ENCODE measurements at regions not wholly inside any gene's neighbourhood (a gene's known extent, or its start where the extent isn't known, plus 50 kb on each side); places are given as distances from the start of the nearest gene placed in this dataset.
"Not testable (repeated sequence)": the region's sequence is repeated elsewhere in the genome, so short reads cannot be mapped to it uniquely, and the experiment has no call there.

- DNase-seq: no peak
Measured at GRCh38 chr7:19533266-19533665, 175.6 kb downstream of the POLR1F start.

- no peak for DNase-seq
Measured at GRCh38 chr7:19530852-19531251, 178.0 kb downstream of the POLR1F start.

DNA sequence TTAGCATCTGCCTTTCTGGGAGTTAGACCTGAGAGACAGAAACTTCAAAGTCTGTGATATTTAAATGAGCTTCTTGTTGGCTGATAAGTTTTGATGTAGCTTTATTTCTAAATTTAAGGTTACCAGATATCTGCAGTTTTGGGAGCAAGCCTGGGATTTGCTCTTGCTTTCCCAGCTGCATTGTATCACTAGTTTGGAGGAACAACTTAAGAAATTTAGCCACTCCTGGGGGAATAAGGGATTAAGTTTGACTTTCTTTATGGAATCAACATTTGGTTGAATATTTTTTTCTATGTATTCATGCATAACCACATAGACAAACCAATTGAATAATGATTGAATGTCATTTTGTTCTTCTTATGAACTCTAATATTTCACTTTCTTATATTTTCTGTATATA lies 178.6 kb downstream of the POLR1F start:
- no peak for DNase-seq

- no peak for DNase-seq
Measured at GRCh38 chr7:19526639-19527038, 182.2 kb downstream of the POLR1F start.

DNA sequence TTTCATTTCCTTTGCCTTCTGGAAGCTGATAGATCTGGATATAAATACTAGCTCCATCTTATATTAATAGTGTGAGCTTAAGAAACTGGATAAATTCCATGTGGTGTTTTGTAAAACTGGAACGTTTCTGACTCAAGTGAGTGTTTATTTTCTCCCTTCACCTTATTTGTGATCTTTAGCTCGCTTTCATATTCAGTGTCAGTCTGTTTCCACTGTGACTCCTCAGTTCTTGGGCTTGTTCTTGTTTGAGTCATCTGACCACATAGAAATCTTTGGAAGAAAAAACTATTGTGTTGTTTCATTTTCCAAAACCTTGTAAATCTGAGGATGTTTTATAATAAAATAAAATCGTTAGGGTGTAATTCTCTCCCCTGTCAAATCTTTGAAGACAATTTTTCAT lies 186.4 kb downstream of the POLR1F start:
- no peak for DNase-seq

DNA sequence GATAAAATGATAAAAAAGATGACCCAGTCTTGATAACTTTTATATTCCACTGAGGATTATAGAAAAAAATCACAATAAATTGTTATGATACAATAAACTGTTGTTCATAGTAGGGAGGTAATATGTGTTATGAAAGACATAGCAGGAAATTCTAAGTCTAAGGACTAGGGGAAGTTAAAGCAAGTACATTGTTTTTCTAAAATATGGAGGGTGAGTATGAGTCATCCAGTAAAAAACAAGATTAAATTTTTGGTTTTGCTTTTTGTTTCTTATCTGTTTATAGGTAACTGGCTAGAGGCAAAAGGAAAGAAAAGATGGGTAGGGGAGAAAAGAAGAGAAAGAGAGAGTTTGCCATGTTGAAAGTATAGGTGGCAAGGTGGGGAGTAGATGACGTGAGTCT lies 188.4 kb downstream of the POLR1F start:
- no peak for DNase-seq

DNA sequence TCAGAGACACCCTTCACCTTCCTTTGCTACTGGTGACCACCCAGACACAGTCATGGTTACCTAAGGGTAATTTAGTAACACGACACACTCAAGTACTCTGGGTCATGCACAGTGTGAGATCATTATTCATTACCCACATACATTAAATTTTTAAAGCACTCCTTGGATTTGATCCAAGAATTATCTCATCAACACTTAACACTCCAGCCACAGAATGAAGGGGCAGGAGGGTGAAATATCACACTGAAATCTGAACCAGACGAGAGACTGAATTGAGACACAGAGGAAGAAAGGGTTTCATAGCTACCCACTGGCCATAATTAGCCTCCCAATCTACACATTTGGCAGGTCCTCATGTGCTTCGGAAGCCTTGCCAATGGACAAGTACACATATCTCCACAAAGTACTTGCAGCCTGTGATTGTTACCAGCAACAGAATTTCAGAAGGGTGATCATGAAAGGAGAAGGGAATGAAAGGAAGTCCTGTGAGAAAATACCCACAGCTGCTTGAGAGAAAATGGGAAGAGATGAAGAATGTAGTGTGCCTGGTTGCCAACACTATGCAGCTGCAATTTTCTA lies 189.3 kb downstream of the POLR1F start:
- no peak for DNase-seq

DNA sequence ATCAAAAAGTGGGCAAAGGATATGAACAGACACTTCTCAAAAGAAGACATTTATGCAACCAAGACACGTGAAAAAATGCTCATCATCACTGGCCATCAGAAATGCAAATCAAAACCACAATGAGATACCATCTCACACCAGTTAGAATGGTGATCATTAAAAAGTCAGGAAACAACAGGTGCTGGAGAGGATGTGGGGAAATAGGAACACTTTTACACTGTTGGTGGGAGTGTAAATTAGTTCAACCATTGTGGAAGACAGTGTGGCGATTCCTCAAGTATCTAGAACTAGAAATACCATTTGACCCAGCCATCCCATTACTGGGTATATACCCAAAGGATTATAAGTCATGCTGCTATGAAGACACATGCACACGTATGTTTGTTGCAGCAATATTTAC lies 191.3 kb downstream of the POLR1F start:
- DNase-seq: not testable (repeated sequence)

GRCh38 chr7:19508821-19509220 lies 200.0 kb downstream of the POLR1F start:
- no peak for DNase-seq

DNA sequence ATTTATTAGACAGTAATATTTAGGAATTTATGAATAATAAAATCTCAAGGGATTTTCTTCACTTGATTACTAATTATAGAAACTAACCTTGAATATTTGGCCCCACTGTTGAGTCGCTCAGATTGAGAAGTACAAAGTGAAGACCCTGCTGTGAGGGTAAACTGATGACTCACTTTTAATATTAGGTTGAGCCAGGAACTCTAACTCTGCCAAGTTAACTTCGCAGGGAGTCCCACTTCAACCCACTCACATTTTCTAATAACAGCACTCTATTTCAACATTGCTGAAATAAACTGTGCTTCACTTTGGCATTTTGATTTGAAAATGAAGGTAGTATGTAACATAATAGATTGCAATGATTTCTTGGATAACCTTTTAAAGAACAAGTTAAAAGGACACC lies 200.7 kb downstream of the POLR1F start:
- no peak for DNase-seq

DNA sequence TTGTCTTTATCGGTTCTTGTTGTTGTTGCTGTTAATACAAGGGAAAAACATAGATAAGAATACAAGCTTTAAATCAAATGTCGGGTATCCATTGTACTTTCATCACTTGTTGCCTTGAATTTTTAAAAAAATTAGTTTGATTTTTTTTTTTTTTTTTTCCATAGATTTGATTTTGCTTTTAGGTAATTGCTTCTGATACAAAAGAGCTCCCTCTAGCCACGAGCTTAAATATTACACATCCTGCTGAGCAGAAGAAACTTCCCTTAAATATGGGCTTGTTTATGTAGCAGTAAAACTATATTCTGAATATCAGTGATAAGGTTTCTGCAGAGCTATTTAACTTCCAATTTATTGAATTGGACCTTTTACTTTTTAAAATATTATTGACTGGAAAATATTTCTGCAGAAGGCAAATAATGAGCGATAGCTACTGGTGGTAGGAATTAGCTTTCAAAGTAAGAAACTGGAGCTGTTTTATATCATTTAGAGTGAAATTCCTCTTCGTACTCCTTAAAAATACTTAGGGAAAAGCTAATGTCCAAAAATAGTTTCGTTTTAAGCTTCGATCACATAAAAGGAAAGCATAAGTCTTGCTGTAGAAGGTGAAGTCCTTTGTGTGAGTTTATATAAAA lies 216.9 kb downstream of the POLR1F start:
- DNase-seq: no peak

GRCh38 chr7:19491371-19491770 lies 217.5 kb downstream of the POLR1F start:
- no peak for DNase-seq

DNA sequence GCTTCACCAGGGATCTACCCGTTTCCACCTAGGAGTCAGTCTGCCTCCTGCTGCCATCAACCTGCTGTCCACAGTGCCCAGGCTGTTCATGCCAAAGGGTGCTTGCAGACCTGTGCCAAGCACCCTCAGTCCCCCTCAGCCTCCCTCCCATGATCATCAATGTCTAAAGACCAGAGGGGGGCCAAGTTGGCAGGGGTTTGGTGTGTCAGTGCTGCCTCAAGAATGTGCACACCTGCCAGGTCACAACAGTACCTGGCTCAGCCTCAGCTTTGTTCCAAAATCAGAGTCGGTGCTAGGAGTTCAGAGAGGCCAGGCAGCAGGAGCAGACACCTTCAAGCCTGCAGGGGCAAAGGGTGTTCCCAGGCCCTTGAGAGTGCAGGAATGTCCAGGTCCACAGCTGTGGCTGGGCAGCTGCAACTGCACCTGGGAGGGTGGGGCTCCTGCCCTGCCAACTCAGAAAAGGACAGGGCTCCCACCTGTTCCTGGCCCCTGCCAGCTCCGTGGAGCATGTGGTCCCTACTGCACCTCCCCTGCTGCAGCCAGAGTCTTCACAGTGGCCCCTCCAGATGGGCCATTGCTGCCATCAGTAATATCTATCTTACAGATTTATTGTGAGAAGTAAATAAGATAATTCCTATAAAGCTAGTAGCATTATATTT lies 219.5 kb downstream of the POLR1F start:
- no peak for DNase-seq

DNA sequence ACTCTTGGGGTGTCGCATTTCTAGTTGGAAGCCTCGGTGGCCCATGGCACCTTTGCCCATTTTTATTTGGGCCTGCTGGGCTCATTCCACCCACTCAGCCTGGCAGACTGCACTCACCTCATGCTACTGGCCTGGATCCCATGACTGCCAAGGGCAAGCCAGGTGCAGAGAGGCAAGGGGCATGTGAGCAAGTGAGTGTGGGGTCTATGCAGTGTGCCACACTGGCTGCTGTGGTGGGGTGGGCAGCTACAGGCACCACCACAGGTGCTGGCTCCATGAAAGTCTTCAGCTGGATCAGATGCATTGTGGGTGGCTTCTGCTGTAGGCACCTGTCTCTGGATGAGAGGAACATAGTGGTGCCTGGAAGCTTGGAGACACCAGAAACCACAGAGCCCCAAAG lies 220.8 kb downstream of the POLR1F start:
- no peak for DNase-seq

GRCh38 chr7:19482628-19483027 lies 226.2 kb downstream of the POLR1F start:
- DNase-seq: no peak

DNA sequence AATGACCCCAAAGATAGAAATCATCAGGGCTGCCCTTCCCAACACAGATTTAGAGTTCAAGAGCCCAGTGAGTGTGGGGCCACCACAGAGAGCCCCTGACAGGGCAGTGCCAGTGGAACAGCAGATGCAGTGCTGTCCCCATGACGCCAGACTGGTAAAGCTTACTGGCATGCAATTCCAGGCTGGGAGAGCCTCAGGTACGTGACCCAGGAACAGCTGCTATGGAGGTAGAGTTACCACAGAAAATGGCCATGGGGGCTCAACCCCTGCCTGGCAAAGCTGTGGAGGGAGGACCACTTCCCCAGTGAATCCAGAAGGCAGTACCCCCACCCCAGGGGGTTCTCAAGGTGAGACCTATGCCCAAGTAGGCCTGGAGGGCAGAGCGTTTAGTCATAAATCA lies 228.5 kb downstream of the POLR1F start:
- DNase-seq: no peak

GRCh38 chr7:19470031-19470430 lies 238.8 kb downstream of the POLR1F start:
- no peak for DNase-seq

DNA sequence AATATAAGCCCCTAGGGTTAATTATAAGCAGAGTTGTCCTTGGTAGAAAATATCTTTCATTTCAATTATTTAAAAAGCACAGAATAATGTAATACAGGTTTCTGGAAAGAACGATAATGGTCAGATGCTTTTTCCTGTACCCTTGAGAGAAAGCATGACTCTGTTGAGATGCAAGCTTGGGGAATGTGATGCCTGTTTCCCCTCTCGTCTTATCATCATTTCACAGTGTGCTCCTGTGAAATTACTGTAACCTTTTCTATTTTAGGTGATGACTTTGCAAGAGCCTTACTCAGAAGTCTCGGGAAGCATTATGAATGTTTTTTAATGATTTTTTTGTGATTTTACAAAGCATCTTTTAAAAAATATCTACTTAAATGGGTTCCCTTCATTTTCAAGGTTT lies 243.0 kb downstream of the POLR1F start:
- DNase-seq: no peak

DNA sequence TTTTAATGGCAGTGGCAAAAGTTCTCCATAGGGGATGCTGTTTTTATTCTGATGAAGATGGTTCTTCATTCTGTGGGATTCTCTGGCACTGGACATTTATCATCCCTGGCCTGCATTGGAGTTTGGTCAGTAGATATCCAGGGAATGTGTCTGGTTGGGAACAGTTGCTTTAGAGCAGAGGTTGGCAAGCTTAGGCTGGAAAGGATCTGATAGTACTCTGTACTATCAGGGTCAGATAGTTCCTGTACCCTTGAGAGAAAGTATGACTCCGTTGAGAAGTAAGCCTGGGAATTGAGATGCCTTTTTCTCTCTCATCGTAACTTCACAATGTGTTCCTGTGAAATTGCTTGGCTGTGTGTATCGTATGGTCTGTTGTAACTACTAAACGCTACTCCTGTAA lies 244.1 kb downstream of the POLR1F start:
- no peak for DNase-seq

- no peak for DNase-seq
Measured at GRCh38 chr7:19464241-19464640, 244.6 kb downstream of the POLR1F start.

GRCh38 chr7:19463581-19463980 lies 245.3 kb downstream of the POLR1F start:
- no peak for DNase-seq

GRCh38 chr7:19455623-19456022 lies 253.2 kb downstream of the POLR1F start:
- no peak for DNase-seq

DNA sequence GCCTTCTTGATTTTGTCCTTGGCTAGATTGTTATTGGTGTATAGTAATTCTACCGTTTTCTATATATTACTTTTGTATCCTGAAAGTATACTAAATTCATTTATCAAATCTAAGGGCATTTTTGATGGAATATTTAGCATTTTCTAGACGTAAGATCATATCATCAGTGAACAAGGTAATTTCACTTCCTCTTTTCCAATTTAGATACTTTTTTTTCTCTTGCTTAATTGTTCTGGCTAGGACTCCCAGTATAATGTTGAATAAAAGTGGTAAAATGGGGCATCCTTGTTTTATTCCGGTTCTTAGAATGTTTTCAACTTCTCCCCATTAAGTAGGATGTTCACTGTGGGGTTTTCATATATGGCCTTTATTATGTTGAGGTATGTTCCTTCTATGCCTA lies 260.7 kb downstream of the POLR1F start:
- no peak for DNase-seq

GRCh38 chr7:19442016-19442785 lies 266.6 kb downstream of the POLR1F start:
- DNase-seq: no peak
